ENCODE measurements at regions not wholly inside any gene's neighbourhood (a gene's known extent, or its start where the extent isn't known, plus 50 kb on each side); places are given as distances from the start of the nearest gene placed in this dataset.

- no peak for DNase-seq (ENCODE audit: low read depth)
- H3K4me3 ChIP-seq (ENCODE audit: low read depth, low read length) = no peak overlapping the region
- TF ChIP-seq CTCF (conservative IDR thresholded peaks at IDR 0.05; ENCODE audit: low read depth, low read length) = no peak
These were observed 281.8 kb upstream of the UGT8 start for GRCh38 chr4:114316789-114317188.

GRCh38 chr4:114317564-114317963, 281.0 kb upstream of the UGT8 start:
- TF ChIP-seq CTCF (conservative IDR thresholded peaks at IDR 0.05; ENCODE audit: low read depth, low read length) = no peak
- H3K4me3 ChIP-seq (ENCODE audit: low read depth, low read length) = no peak overlapping the region
- DNase-seq (ENCODE audit: low read depth) = no peak

GRCh38 chr4:114318309-114318708, 280.3 kb upstream of the UGT8 start:
- no peak for TF ChIP-seq CTCF (conservative IDR thresholded peaks at IDR 0.05; ENCODE audit: low read depth, low read length)
- DNase-seq (ENCODE audit: low read depth) = no peak
- no peak overlapping the region for H3K4me3 ChIP-seq (ENCODE audit: low read depth, low read length)

GRCh38 chr4:114320126-114320525, 278.5 kb upstream of the UGT8 start:
- no peak for DNase-seq (ENCODE audit: low read depth)
- no peak for TF ChIP-seq CTCF (conservative IDR thresholded peaks at IDR 0.05; ENCODE audit: low read depth, low read length)
- no peak overlapping the region for H3K4me3 ChIP-seq (ENCODE audit: low read depth, low read length)

- no peak for DNase-seq (ENCODE audit: low read depth)
- no peak for TF ChIP-seq CTCF (conservative IDR thresholded peaks at IDR 0.05; ENCODE audit: low read depth, low read length)
- no peak overlapping the region for H3K4me3 ChIP-seq (ENCODE audit: low read depth, low read length)
These were observed 277.2 kb upstream of the UGT8 start for GRCh38 chr4:114321366-114321765.

- no peak for TF ChIP-seq CTCF (conservative IDR thresholded peaks at IDR 0.05; ENCODE audit: low read depth, low read length)
- DNase-seq (ENCODE audit: low read depth) = no peak
- no peak overlapping the region for H3K4me3 ChIP-seq (ENCODE audit: low read depth, low read length)
These were observed 274.8 kb upstream of the UGT8 start for GRCh38 chr4:114323841-114324240.

GRCh38 chr4:114326358-114326757, 272.2 kb upstream of the UGT8 start:
- no peak for DNase-seq (ENCODE audit: low read depth)
- no peak for TF ChIP-seq CTCF (conservative IDR thresholded peaks at IDR 0.05; ENCODE audit: low read depth, low read length)
- H3K4me3 ChIP-seq (ENCODE audit: low read depth, low read length) = no peak overlapping the region
